A549 (cell line): ENCODE measurements at regions not wholly inside any gene's neighbourhood (a gene's known extent, or its start where the extent isn't known, plus 50 kb on each side); places are given as distances from the start of the nearest gene placed in this dataset.

Experiments
- ATAC-seq, 2 experiments: fragments of 200-7000 bp in 1 of 2; fragments of >200 bp in 1 of 2; cut with Nextera tagmentation in 1 of 2; cut with Tn5 transposase in 1 of 2; 3 replicates each; pipeline versions ENCODE4 v1.8.0 to v1.9.1; 2018 to 2020; ENCODE audit warnings: mild to moderate bottlenecking in 1 of 2, moderate library complexity in 1 of 2
- CTCF ChIA-PET: fragments of 300-600 bp; sonication (Branson Sonifier 250); formaldehyde crosslinking; extraction: SDS; loops from one replicate; lab custom pipeline; 2021; ENCODE audit warnings: antibody characterized with exemption, inconsistent platforms; lab: Yijun Ruan, JAX
- POLR2A ChIA-PET: fragments of 350-600 bp; formaldehyde crosslinking; extraction: SDS; loops from one replicate; lab custom pipeline; 2021; ENCODE audit warnings: antibody characterized with exemption, inconsistent platforms; lab: Yijun Ruan, JAX
- DNase-seq, 2 experiments: peaks; one replicate each; pipeline versions ENCODE4 v3.0.0 to v3.0.0-alpha.2; 2011 to 2016; ENCODE audit warnings: low read depth in 1 of 2, low spot score in 1 of 2
- FAIRE-seq: peaks from 2 replicates; lab custom pipeline; 2011; peaks lifted over from hg19 to GRCh38; lab: Jason Lieb, UNC
- H3K27ac ChIP-seq, 2 experiments: fragments of >200 bp; sonication (Bioruptor Twin); formaldehyde crosslinking; 3 replicates each; pipeline ENCODE4 v1.5.1; 2016 to 2017
- H3K4me1 ChIP-seq: fragments of >200 bp; sonication (Bioruptor Twin); formaldehyde crosslinking; 3 replicates; pipeline ENCODE4 v1.6.1; 2016
- H3K4me2 ChIP-seq: fragments of >200 bp; sonication (Bioruptor Twin); formaldehyde crosslinking; 3 replicates; pipeline ENCODE4 v1.6.1; 2016
- H3K4me3 ChIP-seq: fragments of >200 bp; sonication (Bioruptor Twin); formaldehyde crosslinking; 3 replicates; pipeline ENCODE4 v1.5.1; 2016
- H3K9me3 ChIP-seq: fragments of >200 bp; sonication (Bioruptor Twin); formaldehyde crosslinking; 3 replicates; pipeline ENCODE4 v1.6.1; 2016
- ATOH8 ChIP-seq: fragments of 250-450 bp; sonication (Bioruptor Pico); IDR thresholded peaks from 2 replicates; pipeline ENCODE4 v1.5.0; 2020; ENCODE audit warnings: low read depth, mild to moderate bottlenecking, moderate library complexity
- BCL3 ChIP-seq: fragments of >200 bp; sonication (Bioruptor Twin); formaldehyde crosslinking; IDR thresholded peaks from 3 replicates; pipeline ENCODE4 v1.6.1; 2016
- CBX2 ChIP-seq: fragments of 200-600 bp; sonication (generic); IDR thresholded peaks from 2 replicates; pipeline ENCODE4 v1.6.1; 2016; ENCODE audit warnings: low read depth, mild to moderate bottlenecking, borderline replicate concordance
- CHD4 ChIP-seq: fragments of 200-600 bp; sonication (generic); IDR thresholded peaks from 2 replicates; pipeline ENCODE4 v1.6.1; 2016; ENCODE audit warnings: antibody characterized with exemption, mild to moderate bottlenecking, borderline replicate concordance
- CTCF ChIP-seq: fragments of >200 bp; sonication (Bioruptor Twin); formaldehyde crosslinking; IDR thresholded peaks from 3 replicates; pipeline ENCODE4 v1.5.1; 2016
- MAFK ChIP-seq: fragments of 450-650 bp; IDR thresholded peaks from 2 replicates; pipeline ENCODE4 v1.6.1; 2014; ENCODE audit not compliant: partially characterized antibody
- MAZ ChIP-seq: fragments of 150-350 bp; IDR thresholded peaks from 2 replicates; pipeline ENCODE4 v1.6.1; 2014; ENCODE audit warnings: antibody characterized with exemption, low read depth, low read length, borderline replicate concordance
- NFE2L2 ChIP-seq: fragments of 150-350 bp; conservative IDR thresholded peaks from 2 replicates; pipeline ENCODE4 v1.6.1; 2014; ENCODE audit warnings: low read length
- PHF8 ChIP-seq: fragments of 200-600 bp; sonication (generic); IDR thresholded peaks from 2 replicates; pipeline ENCODE4 v1.6.1; 2016; ENCODE audit warnings: low read depth, mild to moderate bottlenecking, antibody characterized with exemption, moderate library complexity, borderline replicate concordance
- POLR2A ChIP-seq: IDR thresholded peaks from 2 replicates; pipeline ENCODE4 v1.6.1; 2012; ENCODE audit warnings: mild to moderate bottlenecking, low read length
- TP53 ChIP-seq: fragments of 250-450 bp; sonication (Bioruptor Pico); IDR thresholded peaks from 2 replicates; pipeline ENCODE4 v1.5.0; 2021; ENCODE audit warnings: mild to moderate bottlenecking, moderate library complexity
- USF2 ChIP-seq: fragments of 450-650 bp; IDR thresholded peaks from 2 replicates; pipeline ENCODE4 v1.6.1; 2014; ENCODE audit warnings: antibody characterized with exemption
- ZC3H11A ChIP-seq: fragments of 450-650 bp; IDR thresholded peaks from 2 replicates; pipeline ENCODE4 v1.6.1; 2014; ENCODE audit warnings: antibody characterized with exemption, mild to moderate bottlenecking
- ZFP36 ChIP-seq: fragments of 450-650 bp; IDR thresholded peaks from 2 replicates; pipeline ENCODE4 v1.6.1; 2014; ENCODE audit warnings: borderline replicate concordance; ENCODE audit not compliant: partially characterized antibody
- ZNF302 ChIP-seq: fragments of 250-450 bp; sonication (Bioruptor Pico); IDR thresholded peaks from 2 replicates; pipeline ENCODE4 v1.9.0; 2021; ENCODE audit warnings: inconsistent platforms, mild to moderate bottlenecking, moderate library complexity
- ZSCAN20 ChIP-seq: fragments of 250-450 bp; sonication (Bioruptor Pico); IDR thresholded peaks from 2 replicates; pipeline ENCODE4 v1.8.0; 2022; ENCODE audit warnings: mild to moderate bottlenecking, moderate library complexity
- WGBS: methylation state at CpG from one replicate; pipeline ENCODE4 v1.1.6; 2017; ENCODE audit errors: missing lambda C conversion rate; 5-methylcytosine and 5-hydroxymethylcytosine counted together

- WGBS: 85% methylated on average over 3 of the region's 3 CpGs
- CTCF ChIA-PET: no interaction called here
- no peak for DNase-seq
Observed at GRCh38 chr3:102144063-102144462, 290.8 kb upstream of the ZPLD1 start.

GRCh38 chr3:102148598-102149337, 286.0 kb upstream of the ZPLD1 start:
- WGBS: 90% methylated on average over 3 of the region's 3 CpGs
- peaks cover 19% of the 10 kb centered on the region; the same call in 2 of the 3 replicates for H3K9me3 ChIP-seq
- TF ChIP-seq CHD4 (no peak), CBX2 (no peak)
- TF ChIP-seq, all 56 proteins: peak for 0
- Histone ChIP-seq H3K4me3 (no peak overlapping the region), H3K4me2 (no peak overlapping the region), H3K27ac (no peak overlapping the region), H3K4me1 (no peaks in the 10 kb centered on the region)
- ChIA-PET POLR2A (no interaction called here), CTCF (interaction anchor here (1.2 to 1.7 kb wide), 2 partner anchors 11 to 27 kb away, joined by 3 to 4 read pairs; no protein-coding TSS in a partner anchor)
- no peak for DNase-seq
- no peak for ATAC-seq
- no peak for FAIRE-seq

More at GRCh38 chr3:102144063-102144462, 290.8 kb upstream of the ZPLD1 start:
- POLR2A ChIA-PET: no interaction called here
- H3K4me2 ChIP-seq: no peak overlapping the region
- H3K4me3 ChIP-seq: no peak overlapping the region
- 0 out of 3 replicates have a peak, but pooled peaks cover 2% of the 10 kb centered on the region for H3K9me3 ChIP-seq
- no peak overlapping the region for H3K27ac ChIP-seq
- no peaks in the 10 kb centered on the region for H3K4me1 ChIP-seq
- TF ChIP-seq MAZ: no peak
- no peak for TF ChIP-seq USF2
- TF ChIP-seq ZSCAN20: no peak
- no peak for TF ChIP-seq MAFK
- no peak for ATAC-seq
- FAIRE-seq: no peak

- H3K9me3 ChIP-seq: peaks cover 19% of the 10 kb centered on the region; the same call in 2 of the 3 replicates
- 21% methylated on average over 1 of the region's 1 CpG for WGBS
- H3K27ac ChIP-seq: no peak overlapping the region
- peaks cover 12% of the 10 kb centered on the region for H3K4me1 ChIP-seq
- TF ChIP-seq POLR2A (no peak), ATOH8 (no peak), NFE2L2 (no peak), TP53 (no peak), CTCF (no peak), ZC3H11A (no peak), BCL3 (no peak), ZNF302 (no peak), ZFP36 (no peak), PHF8 (no peak)
- TF ChIP-seq, all 56 proteins: peak for 0
- FAIRE-seq: no peak
- CTCF ChIA-PET: interaction anchor here (1.0 to 1.2 kb wide), 2 partner anchors 11 to 13 kb away, joined by 3 to 4 read pairs; no protein-coding TSS in a partner anchor
- POLR2A ChIA-PET: no interaction called here
- Histone ChIP-seq H3K4me2 (no peak overlapping the region), H3K4me3 (no peak overlapping the region)
- no peak for DNase-seq
- no peak for ATAC-seq
Observed at GRCh38 chr3:102151935-102152334, 282.9 kb upstream of the ZPLD1 start.
